Nephron (organoid): ENCODE measurements at regions not wholly inside any gene's neighbourhood (a gene's known extent, or its start where the extent isn't known, plus 50 kb on each side); places are given as distances from the start of the nearest gene placed in this dataset.

Experiments used
- H3K27ac Mint-ChIP-seq, 3 experiments: 2 replicates each; pipeline ENCODE4 v1.8.0; 2020; ENCODE audit warnings: mixed read lengths in 3 of 3, mild to moderate bottlenecking in 2 of 3, moderate library complexity in 1 of 3
- H3K27me3 Mint-ChIP-seq: 2 replicates; pipeline ENCODE4 v1.8.0; 2021; ENCODE audit warnings: low read depth, mild to moderate bottlenecking, moderate library complexity, mixed read lengths
- H3K36me3 Mint-ChIP-seq: 2 replicates; pipeline ENCODE4 v1.8.0; 2020; ENCODE audit warnings: low read depth, mixed read lengths
- H3K4me1 Mint-ChIP-seq: 2 replicates; pipeline ENCODE4 v1.8.0; 2020; ENCODE audit warnings: mixed read lengths
- H3K4me3 Mint-ChIP-seq, 3 experiments: 2 replicates each; pipeline ENCODE4 v1.8.0; 2020; ENCODE audit warnings: mild to moderate bottlenecking in 3 of 3, mixed read lengths in 3 of 3, moderate library complexity in 2 of 3
- H3K9me3 Mint-ChIP-seq: 2 replicates; pipeline ENCODE4 v1.8.0; 2020; ENCODE audit warnings: mixed read lengths
- CTCF ChIP-seq, 3 experiments: fragments of 200-600 bp; sonication (generic); IDR thresholded peaks; one replicate each; pipeline ENCODE4 v1.5.0; 2021; ENCODE audit warnings: antibody characterized with exemption in 3 of 3; ENCODE audit not compliant: unreplicated experiment in 3 of 3

- H3K27me3 Mint-ChIP-seq = peaks cover 78% of the 10 kb centered on the region
- H3K36me3 Mint-ChIP-seq = no peaks in the 10 kb centered on the region
- H3K4me1 Mint-ChIP-seq = peaks cover 56% of the 10 kb centered on the region
- no peak for TF ChIP-seq CTCF (IDR thresholded peaks at IDR 0.05; ENCODE audit: unreplicated experiment in 3 of 3)
- peak overlapping the region in 2 of 3 experiments; percentile 9 to 46 for H3K4me3 Mint-ChIP-seq
- H3K27ac Mint-ChIP-seq = peak overlapping the region; percentile 38 to 72 (median 54)
- no peaks in the 10 kb centered on the region for H3K9me3 Mint-ChIP-seq
Measured at GRCh38 chr1:47558601-47559593, 121.1 kb downstream of the FOXD2 start.

GRCh38 chr1:47559944-47560695, 122.3 kb downstream of the FOXD2 start:
- Mint-ChIP-seq H3K36me3 (no peaks in the 10 kb centered on the region), H3K27ac (peak overlapping the region; percentile 10 to 60 (median 44)), H3K4me1 (peaks cover 60% of the 10 kb centered on the region), H3K9me3 (no peaks in the 10 kb centered on the region), H3K27me3 (peaks cover 73% of the 10 kb centered on the region), H3K4me3 (no peak overlapping the region)
- no peak for TF ChIP-seq CTCF (IDR thresholded peaks at IDR 0.05; ENCODE audit: unreplicated experiment in 3 of 3)

- no peak overlapping the region for H3K27ac Mint-ChIP-seq
- no peak for TF ChIP-seq CTCF (IDR thresholded peaks at IDR 0.05; ENCODE audit: unreplicated experiment in 3 of 3)
- H3K4me3 Mint-ChIP-seq = no peak overlapping the region
- H3K4me1 Mint-ChIP-seq = peaks cover 49% of the 10 kb centered on the region
- no peaks in the 10 kb centered on the region for H3K9me3 Mint-ChIP-seq
- no peaks in the 10 kb centered on the region for H3K36me3 Mint-ChIP-seq
- H3K27me3 Mint-ChIP-seq = peaks cover 64% of the 10 kb centered on the region
Measured at GRCh38 chr1:47561523-47562007, 123.7 kb downstream of the FOXD2 start.

- H3K9me3 Mint-ChIP-seq = no peaks in the 10 kb centered on the region
- H3K27me3 Mint-ChIP-seq = peaks cover 64% of the 10 kb centered on the region
- H3K4me1 Mint-ChIP-seq = peaks cover 47% of the 10 kb centered on the region
- H3K36me3 Mint-ChIP-seq = no peaks in the 10 kb centered on the region
- H3K4me3 Mint-ChIP-seq = no peak overlapping the region
- TF ChIP-seq CTCF (IDR thresholded peaks at IDR 0.05; ENCODE audit: unreplicated experiment in 3 of 3) = no peak
- no peak overlapping the region for H3K27ac Mint-ChIP-seq
Measured at GRCh38 chr1:47562147-47562546, 124.3 kb downstream of the FOXD2 start.

GRCh38 chr1:47562799-47563198, 125.0 kb downstream of the FOXD2 start:
- peaks cover 41% of the 10 kb centered on the region for H3K4me1 Mint-ChIP-seq
- peaks cover 63% of the 10 kb centered on the region for H3K27me3 Mint-ChIP-seq
- H3K36me3 Mint-ChIP-seq = no peaks in the 10 kb centered on the region
- no peaks in the 10 kb centered on the region for H3K9me3 Mint-ChIP-seq
- no peak for TF ChIP-seq CTCF (IDR thresholded peaks at IDR 0.05; ENCODE audit: unreplicated experiment in 3 of 3)
- H3K27ac Mint-ChIP-seq = peak overlapping the region in 1 of 3 experiments; percentile 15
- H3K4me3 Mint-ChIP-seq = no peak overlapping the region
